CD4-positive, alpha-beta T cell treated with Interleukin-17A for 1 hour (primary cell): ENCODE measurements at regions not wholly inside any gene's neighbourhood (a gene's known extent, or its start where the extent isn't known, plus 50 kb on each side); places are given as distances from the start of the nearest gene placed in this dataset.

Source experiments
- DNase-seq: peaks from one replicate; pipeline ENCODE4 v3.0.0-alpha.2; 2020

- DNase-seq, result no peak
Observed at GRCh38 chr13:74084375-74084935, 49.7 kb downstream of the KLF12 start.

GRCh38 chr13:74082741-74083160, 51.5 kb downstream of the KLF12 start:
- no peak for DNase-seq

GRCh38 chr13:74080762-74081161, 53.4 kb downstream of the KLF12 start:
- peak; percentile 50 for DNase-seq

- DNase-seq, result no peak
Observed at GRCh38 chr13:74077792-74078191, 56.4 kb downstream of the KLF12 start.

- no peak for DNase-seq
Observed at GRCh38 chr13:74077375-74077774, 56.8 kb downstream of the KLF12 start.

GRCh38 chr13:74074723-74075122, 59.5 kb downstream of the KLF12 start:
- DNase-seq, result no peak

- DNase-seq, result no peak
Observed at GRCh38 chr13:74073274-74073673, 60.9 kb downstream of the KLF12 start.

GRCh38 chr13:74070513-74070912, 63.7 kb downstream of the KLF12 start:
- no peak for DNase-seq

GRCh38 chr13:74070065-74070464, 64.1 kb downstream of the KLF12 start:
- DNase-seq, result peak; percentile 77

- no peak for DNase-seq
Observed at GRCh38 chr13:74068471-74068870, 65.7 kb downstream of the KLF12 start.

GRCh38 chr13:74067818-74068217, 66.4 kb downstream of the KLF12 start:
- no peak for DNase-seq

GRCh38 chr13:74066937-74067336, 67.3 kb downstream of the KLF12 start:
- no peak for DNase-seq

GRCh38 chr13:74064805-74065312, 69.3 kb downstream of the KLF12 start:
- no peak for DNase-seq

- DNase-seq, result no peak
Observed at GRCh38 chr13:74063533-74064100, 70.6 kb downstream of the KLF12 start.

GRCh38 chr13:74062933-74063332, 71.3 kb downstream of the KLF12 start:
- DNase-seq, result peak; percentile 48

GRCh38 chr13:74061926-74062595, 72.1 kb downstream of the KLF12 start:
- peak; percentile 63 for DNase-seq

- DNase-seq, result no peak
Observed at GRCh38 chr13:74056801-74057542, 77.2 kb downstream of the KLF12 start.

- DNase-seq, result no peak
Observed at GRCh38 chr13:74052402-74052928, 81.7 kb downstream of the KLF12 start.

GRCh38 chr13:74048756-74049155, 85.4 kb downstream of the KLF12 start:
- no peak for DNase-seq

- no peak for DNase-seq
Observed at GRCh38 chr13:74047931-74048600, 86.1 kb downstream of the KLF12 start.

- no peak for DNase-seq
Observed at GRCh38 chr13:74046431-74046830, 87.8 kb downstream of the KLF12 start.

GRCh38 chr13:74045583-74045982, 88.6 kb downstream of the KLF12 start:
- DNase-seq, result no peak

GRCh38 chr13:74043237-74043636, 91.0 kb downstream of the KLF12 start:
- no peak for DNase-seq
